PFSK-1 (cell line): ENCODE measurements at regions not wholly inside any gene's neighbourhood (a gene's known extent, or its start where the extent isn't known, plus 50 kb on each side); places are given as distances from the start of the nearest gene placed in this dataset.

Experiments
- FOXP2 ChIP-seq: optimal IDR thresholded peaks from 2 replicates; pipeline ENCODE3; 2011; ENCODE audit warnings: borderline replicate concordance, control low read depth, inconsistent platforms; ENCODE audit not compliant: insufficient read depth; ENCODE audit errors: extremely low read length, extremely low read depth
- POLR2AphosphoS5 ChIP-seq: IDR thresholded peaks from 2 replicates; pipeline ENCODE4 v1.6.1; 2012; ENCODE audit warnings: low read depth, mild to moderate bottlenecking, control low read depth, low read length, moderate library complexity
- SIN3A ChIP-seq: IDR thresholded peaks from 2 replicates; pipeline ENCODE4 v1.6.1; 2012; ENCODE audit warnings: mild to moderate bottlenecking, low read length, moderate library complexity, borderline replicate concordance; ENCODE audit not compliant: insufficient read depth
- TAF1 ChIP-seq: IDR thresholded peaks from 2 replicates; pipeline ENCODE4 v1.6.1; 2012; ENCODE audit warnings: low read length, control low read depth, borderline replicate concordance; ENCODE audit not compliant: insufficient read depth
- TF ChIP-seq, protein P1 (sequence below), 2 experiments: IDR thresholded peaks; 2 replicates each; pipeline versions ENCODE4 v1.6.1 to v1.8.0; 2011 to 2012; ENCODE audit warnings: low read depth in 2 of 2, low read length in 2 of 2, control low read depth in 1 of 2, inconsistent platforms in 1 of 2, mild to moderate bottlenecking in 1 of 2, moderate library complexity in 1 of 2; ENCODE audit not compliant: insufficient read depth in 1 of 2

DNA sequence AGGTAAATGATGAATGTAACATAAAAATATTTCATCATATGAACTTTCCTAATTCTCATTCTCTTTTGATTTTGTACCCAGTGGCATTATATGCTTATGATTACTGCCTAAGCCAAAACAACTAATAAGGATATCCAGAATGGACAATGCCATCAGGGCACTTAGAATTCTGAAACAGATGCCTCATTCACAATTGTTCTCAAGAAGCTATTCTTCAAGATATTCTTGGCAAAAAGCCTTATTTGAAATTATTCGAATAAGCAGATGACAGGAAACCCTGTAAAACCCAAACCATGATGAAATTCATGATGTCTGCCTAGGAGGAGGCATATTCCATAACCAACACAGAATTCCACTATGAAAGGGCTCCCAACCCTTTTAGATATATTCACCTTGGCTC, 353.2 kb upstream of the TRIB2 start:
- TF ChIP-seq POLR2AphosphoS5 = no peak

DNA sequence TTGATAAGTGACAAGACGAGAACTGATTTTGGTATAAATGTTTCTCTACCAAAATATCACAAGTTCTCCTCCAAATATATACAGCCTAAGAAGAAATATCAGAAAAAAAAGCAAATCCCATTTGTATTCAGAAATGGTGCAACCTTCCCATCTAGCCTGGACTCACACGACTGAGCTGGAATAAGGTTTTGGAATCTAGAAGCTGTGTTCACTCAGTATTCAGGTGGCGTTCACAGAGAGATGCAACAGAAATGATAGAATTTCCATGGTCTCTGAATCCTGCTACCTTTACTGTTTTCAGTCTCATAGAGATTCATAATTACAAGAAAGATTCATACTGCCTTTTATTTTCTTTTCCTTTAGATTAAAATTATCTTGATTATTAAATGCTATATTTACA, 347.2 kb upstream of the TRIB2 start:
- no peak for TF ChIP-seq TAF1

DNA sequence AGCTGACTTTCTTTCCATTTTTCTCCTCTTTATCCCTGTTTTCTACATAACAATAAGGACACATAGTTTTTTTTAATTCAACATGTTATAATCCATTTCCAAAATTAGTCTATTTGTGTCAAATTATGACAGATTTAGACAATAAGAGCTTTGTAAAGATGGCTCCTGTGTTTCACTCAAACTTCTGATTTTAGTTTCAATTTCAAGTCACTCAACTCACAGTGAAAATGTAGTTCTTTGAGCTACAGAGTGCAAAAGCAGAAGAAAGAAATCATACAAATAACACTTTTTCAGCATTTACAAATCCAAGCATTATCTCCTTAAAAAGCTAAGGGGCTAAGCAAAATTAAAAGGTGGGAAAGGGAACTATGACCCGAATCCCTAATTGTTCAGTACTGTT, 340.7 kb upstream of the TRIB2 start:
- TF ChIP-seq FOXP2 (no peak), POLR2AphosphoS5 (no peak), TAF1 (no peak), SIN3A (no peak)
- TF ChIP-seq, protein P1, sequence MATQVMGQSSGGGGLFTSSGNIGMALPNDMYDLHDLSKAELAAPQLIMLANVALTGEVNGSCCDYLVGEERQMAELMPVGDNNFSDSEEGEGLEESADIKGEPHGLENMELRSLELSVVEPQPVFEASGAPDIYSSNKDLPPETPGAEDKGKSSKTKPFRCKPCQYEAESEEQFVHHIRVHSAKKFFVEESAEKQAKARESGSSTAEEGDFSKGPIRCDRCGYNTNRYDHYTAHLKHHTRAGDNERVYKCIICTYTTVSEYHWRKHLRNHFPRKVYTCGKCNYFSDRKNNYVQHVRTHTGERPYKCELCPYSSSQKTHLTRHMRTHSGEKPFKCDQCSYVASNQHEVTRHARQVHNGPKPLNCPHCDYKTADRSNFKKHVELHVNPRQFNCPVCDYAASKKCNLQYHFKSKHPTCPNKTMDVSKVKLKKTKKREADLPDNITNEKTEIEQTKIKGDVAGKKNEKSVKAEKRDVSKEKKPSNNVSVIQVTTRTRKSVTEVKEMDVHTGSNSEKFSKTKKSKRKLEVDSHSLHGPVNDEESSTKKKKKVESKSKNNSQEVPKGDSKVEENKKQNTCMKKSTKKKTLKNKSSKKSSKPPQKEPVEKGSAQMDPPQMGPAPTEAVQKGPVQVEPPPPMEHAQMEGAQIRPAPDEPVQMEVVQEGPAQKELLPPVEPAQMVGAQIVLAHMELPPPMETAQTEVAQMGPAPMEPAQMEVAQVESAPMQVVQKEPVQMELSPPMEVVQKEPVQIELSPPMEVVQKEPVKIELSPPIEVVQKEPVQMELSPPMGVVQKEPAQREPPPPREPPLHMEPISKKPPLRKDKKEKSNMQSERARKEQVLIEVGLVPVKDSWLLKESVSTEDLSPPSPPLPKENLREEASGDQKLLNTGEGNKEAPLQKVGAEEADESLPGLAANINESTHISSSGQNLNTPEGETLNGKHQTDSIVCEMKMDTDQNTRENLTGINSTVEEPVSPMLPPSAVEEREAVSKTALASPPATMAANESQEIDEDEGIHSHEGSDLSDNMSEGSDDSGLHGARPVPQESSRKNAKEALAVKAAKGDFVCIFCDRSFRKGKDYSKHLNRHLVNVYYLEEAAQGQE (IDR thresholded peaks at IDR 0.05; ENCODE audit: insufficient read depth in 1 of 2, low read depth in 2 of 2, low read length in 2 of 2) = no peak

DNA sequence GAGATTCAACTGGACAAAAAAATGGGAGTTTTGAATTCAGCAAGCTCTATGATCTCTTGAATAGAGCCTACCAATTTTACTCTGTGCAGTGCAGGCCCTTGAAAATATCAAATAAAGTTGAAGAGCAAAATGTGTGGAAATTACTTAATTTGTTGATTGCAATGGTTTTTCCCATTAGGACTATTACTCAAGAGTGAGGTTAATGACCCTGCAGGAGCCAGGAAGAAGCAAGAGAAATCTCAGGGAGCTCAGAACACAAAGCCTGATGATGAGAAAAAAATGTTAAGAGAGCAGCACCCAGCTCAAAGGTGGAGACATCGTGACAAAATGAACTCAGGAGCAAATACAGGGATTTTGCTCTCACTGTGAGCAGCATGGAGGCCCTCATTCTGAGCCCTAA, 337.6 kb upstream of the TRIB2 start:
- TF ChIP-seq POLR2AphosphoS5 (no peak), SIN3A (no peak), TAF1 (no peak), FOXP2 (no peak)
- TF ChIP-seq, protein P1 (IDR thresholded peaks at IDR 0.05; ENCODE audit: insufficient read depth in 1 of 2, low read depth in 2 of 2, low read length in 2 of 2) = no peak

DNA sequence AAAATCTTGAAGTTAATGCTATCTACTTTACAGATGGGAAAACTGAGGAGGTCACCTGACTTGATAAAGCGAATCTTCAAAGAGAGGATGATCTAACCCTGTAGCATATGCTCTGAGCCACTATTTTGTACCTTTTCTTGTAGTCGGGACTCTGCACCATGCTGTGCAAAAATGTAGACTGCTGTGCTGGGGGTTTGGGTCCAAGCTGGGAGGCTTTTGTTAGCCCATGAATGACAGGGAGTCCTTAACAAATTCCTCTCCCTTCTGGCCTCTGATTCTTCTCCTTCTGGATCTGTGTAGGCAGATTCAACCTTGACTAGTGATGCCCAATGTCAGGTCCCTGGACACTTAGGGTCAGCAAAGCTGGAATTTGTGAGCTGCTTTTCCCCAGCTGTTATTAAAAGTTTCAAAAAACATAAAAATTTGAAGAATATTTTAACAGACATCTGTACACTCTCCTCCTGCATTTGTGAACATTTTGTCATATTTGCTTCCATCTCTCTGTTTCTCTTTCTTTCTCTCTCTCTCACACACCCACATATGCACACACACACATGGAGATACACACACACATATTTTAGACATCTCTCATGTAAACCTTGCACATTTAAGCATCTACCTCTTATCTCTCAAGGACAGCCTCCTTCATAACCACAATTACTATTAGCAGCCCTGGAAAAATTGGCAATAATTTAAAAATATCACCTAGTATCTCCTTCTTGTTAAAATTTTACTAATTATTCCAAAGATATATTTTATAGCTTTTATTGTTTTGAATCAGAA, 335.0 kb upstream of the TRIB2 start:
- TF ChIP-seq SIN3A = no peak
- no peak for TF ChIP-seq TAF1
- no peak for TF ChIP-seq FOXP2
- TF ChIP-seq, protein P1 (IDR thresholded peaks at IDR 0.05; ENCODE audit: insufficient read depth in 1 of 2, low read depth in 2 of 2, low read length in 2 of 2) = no peak
- TF ChIP-seq POLR2AphosphoS5 = no peak

DNA sequence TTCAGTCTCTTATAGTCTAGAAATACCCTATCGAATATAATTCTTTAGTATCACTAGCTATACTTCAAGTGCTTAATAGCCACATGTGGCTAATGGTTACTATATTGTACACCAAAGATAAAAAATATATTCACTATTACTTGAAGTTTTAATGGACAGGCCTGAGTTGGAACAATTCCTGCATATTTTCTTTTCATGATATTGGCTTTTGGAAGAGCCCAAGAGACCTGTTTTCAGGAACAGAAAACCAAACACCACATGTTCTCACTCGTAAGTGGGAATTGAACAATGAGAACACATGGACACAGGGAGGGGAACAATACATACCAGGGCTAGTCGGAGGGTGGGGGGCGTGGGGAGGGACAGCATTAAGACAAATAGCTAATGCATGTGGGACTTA, 334.4 kb upstream of the TRIB2 start:
- TF ChIP-seq SIN3A (no peak), FOXP2 (no peak), TAF1 (no peak), POLR2AphosphoS5 (no peak)
- TF ChIP-seq, protein P1 (IDR thresholded peaks at IDR 0.05; ENCODE audit: insufficient read depth in 1 of 2, low read depth in 2 of 2, low read length in 2 of 2) = no peak
